PC-3 (cell line): ENCODE measurements at regions not wholly inside any gene's neighbourhood (a gene's known extent, or its start where the extent isn't known, plus 50 kb on each side); places are given as distances from the start of the nearest gene placed in this dataset.

Source experiments
- CTCF ChIP-seq: fragments of 300-600 bp; sonication (generic); conservative IDR thresholded peaks from 2 replicates; pipeline ENCODE4 v1.5.1; 2017; ENCODE audit warnings: antibody characterized with exemption, low read depth, mild to moderate bottlenecking, low read length
- EZH2 ChIP-seq: fragments of 300-600 bp; sonication (generic); IDR thresholded peaks from one replicate; pipeline ENCODE4 v1.6.1; 2017; ENCODE audit warnings: antibody characterized with exemption, mild to moderate bottlenecking, low read length; ENCODE audit not compliant: unreplicated experiment
- EZH2phosphoT487 ChIP-seq: fragments of 300-600 bp; sonication (generic); IDR thresholded peaks from 2 replicates; pipeline ENCODE4 v1.6.1; 2018; ENCODE audit warnings: mild to moderate bottlenecking, antibody characterized with exemption, low read length, borderline replicate concordance

GRCh38 chr4:126937846-126938422, 694.8 kb upstream of the INTU start:
- TF ChIP-seq CTCF, result no peak
- TF ChIP-seq EZH2, result no peak
- TF ChIP-seq EZH2phosphoT487, result no peak
